ENCODE measurements at regions not wholly inside any gene's neighbourhood (a gene's known extent, or its start where the extent isn't known, plus 50 kb on each side); places are given as distances from the start of the nearest gene placed in this dataset.

- TF ChIP-seq PKNOX1 (IDR thresholded peaks at IDR 0.05) (no peak), ATF7 (IDR thresholded peaks at IDR 0.05; ENCODE audit: low read depth) (no peak), MEF2B (IDR thresholded peaks at IDR 0.05; ENCODE audit: partially characterized antibody, poor library complexity, severe bottlenecking) (no peak), RELB (IDR thresholded peaks at IDR 0.05; ENCODE audit: low read depth) (no peak), TCF12 (IDR thresholded peaks at IDR 0.05; ENCODE audit: low read depth, low read length) (no peak)
Observed at GRCh38 chr5:67515762-67516161, 319.2 kb upstream of the CD180 start (continued).

GRCh38 chr5:67515020-67515689 is 318.6 kb upstream of the CD180 start:
- TF ChIP-seq RUNX3 (IDR thresholded peaks at IDR 0.05; ENCODE audit: low read length) (peak; percentile 45), BMI1 (IDR thresholded peaks at IDR 0.05; ENCODE audit: borderline replicate concordance) (no peak), POLR2AphosphoS2 (IDR thresholded peaks at IDR 0.05; ENCODE audit: low read depth, low read length) (no peak), ZSCAN29 (IDR thresholded peaks at IDR 0.05) (no peak)
- FAIRE-seq (no peak), DNase-seq (ENCODE audit: low read depth, low spot score) (no peak), ATAC-seq (peak; percentile 26; the same call in 2 of the 3 replicates)
- H3K79me2 ChIP-seq (ENCODE audit: control insufficient read depth, insufficient read depth, low read length), result no peaks in the 10 kb centered on the region
- ChIA-PET POLR2A (no interaction called here), CTCF (no interaction called here), RAD21 (ENCODE audit: unreplicated experiment) (no interaction called here), SMC1A (ENCODE audit: uncharacterized antibody, unreplicated experiment) (no interaction called here)
- intact Hi-C loops (cut with micrococcal nuclease; ENCODE audit: unreplicated experiment) (no loop called here), in situ Hi-C loops (cut with MboI) (no loop called here)
- no TSS peak for BruUV-seq (replicated peaks)
- H3K27me3 ChIP-seq (replicated peaks in 1 of 2; ENCODE audit: control insufficient read depth in 2 of 2, insufficient read depth in 2 of 2, low read length in 1 of 2), result no peaks in the 10 kb centered on the region
- WGBS (ENCODE audit: insufficient coverage, insufficient replicate concordance, low lambda C conversion rate, missing lambda C conversion rate), result 28% methylated on average over 7 of the region's 7 CpGs
- H3K4me3 ChIP-seq, result no peak overlapping the region
- H3K4me2 ChIP-seq (ENCODE audit: control insufficient read depth, insufficient read depth), result no peak overlapping the region
- no peaks in the 10 kb centered on the region for H3K9me3 ChIP-seq (replicated peaks; ENCODE audit: control insufficient read depth, insufficient read depth, low read length)
- no peaks in the 10 kb centered on the region for H3K36me3 ChIP-seq (ENCODE audit: control insufficient read depth in 2 of 2, insufficient read depth in 2 of 2, low read length in 1 of 2)
- no peaks in the 10 kb centered on the region for H3K4me1 ChIP-seq (ENCODE audit: control insufficient read depth, insufficient read depth, low read length)
- H3K27ac ChIP-seq (ENCODE audit: control insufficient read depth, insufficient read depth), result no peak overlapping the region
- H2AFZ ChIP-seq (ENCODE audit: control insufficient read depth, low read depth, low read length), result no peak overlapping the region
- no peak overlapping the region for H3K9ac ChIP-seq (ENCODE audit: control insufficient read depth, insufficient read depth, low read length)
- H4K20me1 ChIP-seq (ENCODE audit: control insufficient read depth, insufficient read depth), result no peaks in the 10 kb centered on the region
